K562 (cell line): ENCODE measurements at regions not wholly inside any gene's neighbourhood (a gene's known extent, or its start where the extent isn't known, plus 50 kb on each side); places are given as distances from the start of the nearest gene placed in this dataset.

Source experiments
- ATF2 ChIP-seq: sonication (generic); formaldehyde crosslinking; IDR thresholded peaks from 2 replicates; pipeline ENCODE4 v1.8.1; 2022; ENCODE audit warnings: missing genetic modification reagents
- CTCF ChIP-seq, 3 experiments: IDR thresholded peaks in 2 of 3; conservative IDR thresholded peaks in 1 of 3; 2 replicates each; pipeline ENCODE4 v1.5.1; 2011 to 2012; ENCODE audit warnings: low read length in 3 of 3, mild to moderate bottlenecking in 3 of 3, control low read depth in 2 of 3, improper control_type of control experiment in 1 of 3, inconsistent platforms in 1 of 3, low read depth in 1 of 3, mixed read lengths in 1 of 3, moderate library complexity in 1 of 3; ENCODE audit not compliant: insufficient read depth in 2 of 3
- JUNB ChIP-seq: fragments of 450-650 bp; formaldehyde crosslinking; conservative IDR thresholded peaks from 2 replicates; pipeline ENCODE4 v1.4.0; 2020; ENCODE audit warnings: mild to moderate bottlenecking
- MYNN ChIP-seq, 2 experiments: sonication (generic); formaldehyde crosslinking in 1 of 2; IDR thresholded peaks; 2 replicates each; pipeline versions ENCODE4 v1.5.0 to v1.6.1; 2016 to 2020; ENCODE audit warnings: antibody characterized with exemption in 1 of 2, missing genetic modification reagents in 1 of 2
- NFYB ChIP-seq: IDR thresholded peaks from 2 replicates; pipeline ENCODE4 v1.6.1; 2011; ENCODE audit warnings: mild to moderate bottlenecking, moderate library complexity; ENCODE audit not compliant: insufficient read length; ENCODE audit errors: extremely low read depth
- NONO ChIP-seq, 2 experiments: fragments of 200-400 bp in 1 of 2; fragments of 450-650 bp in 1 of 2; formaldehyde crosslinking in 1 of 2; IDR thresholded peaks; 2 replicates each; pipeline ENCODE4 v1.6.1; 2017; ENCODE audit warnings: low read depth in 2 of 2, mild to moderate bottlenecking in 2 of 2, moderate library complexity in 2 of 2, low read length in 1 of 2
- ZZZ3 ChIP-seq: fragments of 450-650 bp; IDR thresholded peaks from 2 replicates; pipeline ENCODE4 v1.6.1; 2016; ENCODE audit warnings: antibody characterized with exemption, mild to moderate bottlenecking, moderate library complexity

- TF ChIP-seq NFYB (no peak), NONO (IDR thresholded peaks at IDR 0.05; ENCODE audit: low read depth in 2 of 2, low read length in 1 of 2) (no peak), ZZZ3 (no peak), JUNB (CRISPR knock-in tag) (no peak), CTCF (IDR thresholded peaks at IDR 0.05 in 2 of 3, conservative IDR thresholded peaks at IDR 0.05 in 1 of 3; ENCODE audit: insufficient read depth in 2 of 3, low read depth in 1 of 3, low read length in 3 of 3) (no peak), MYNN (IDR thresholded peaks at IDR 0.05) (no peak), MYNN (CRISPR knock-in tag; IDR thresholded peaks at IDR 0.05) (no peak), ATF2 (no peak)
These were observed 1951.8 kb upstream of the ADGRL3 start for GRCh38 chr4:59248313-59248712.
